ENCODE measurements at regions not wholly inside any gene's neighbourhood (a gene's known extent, or its start where the extent isn't known, plus 50 kb on each side); places are given as distances from the start of the nearest gene placed in this dataset.

DNA sequence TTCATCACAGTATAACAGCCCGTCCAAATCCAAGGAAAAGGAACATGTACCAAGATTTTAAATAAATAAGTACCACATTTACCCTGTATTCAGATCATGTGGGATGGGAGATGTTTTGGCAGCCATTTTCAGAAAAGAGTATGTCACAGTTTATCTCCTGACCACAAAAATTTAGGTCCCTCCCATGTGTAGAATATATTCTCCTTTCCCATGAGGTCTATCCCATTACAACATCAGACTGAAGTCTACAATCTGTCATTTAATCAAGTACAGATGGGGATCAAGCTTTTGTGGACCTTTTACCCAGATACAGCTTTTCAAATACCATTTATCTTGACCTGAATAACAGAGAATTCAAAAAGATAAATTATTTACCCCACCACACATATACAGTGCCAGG, 444.5 kb downstream of the PLOD2 start:
- TF ChIP-seq POLR2A (IDR thresholded peaks at IDR 0.05; ENCODE audit: low read depth, low read length) (no peak), POLR2AphosphoS5 (IDR thresholded peaks at IDR 0.05; ENCODE audit: low read depth, low read length) (no peak), TAF1 (IDR thresholded peaks at IDR 0.05; ENCODE audit: borderline replicate concordance, low read depth, low read length) (no peak)
